Liver (tissue), 8 donors: ENCODE measurements at regions not wholly inside any gene's neighbourhood (a gene's known extent, or its start where the extent isn't known, plus 50 kb on each side); places are given as distances from the start of the nearest gene placed in this dataset.

ENCODE experiments used
- DNase-seq: peaks from one replicate; pipeline ENCODE4 v3.0.0-alpha.2; 2017; ENCODE audit warnings: low spot score
- H3K27ac ChIP-seq, 2 donors: one replicate each; pipeline ENCODE4 v1.7.0; 2013; ENCODE audit warnings: inconsistent platforms in 2 of 2, low read length in 2 of 2, control low read depth in 1 of 2, low read depth in 1 of 2, mild to moderate bottlenecking in 1 of 2
- H3K27me3 ChIP-seq, 4 donors: one replicate each; pipeline versions ENCODE4 v1.6.1 to v1.7.0; 2013; ENCODE audit warnings: low read length in 3 of 4, inconsistent platforms in 1 of 4, mild to moderate bottlenecking in 1 of 4, moderate library complexity in 1 of 4; ENCODE audit not compliant: control insufficient read depth in 4 of 4, insufficient read depth in 4 of 4
- H3K36me3 ChIP-seq, 4 donors: one replicate each; pipeline versions ENCODE4 v1.6.1 to v1.7.0; 2013; ENCODE audit warnings: low read length in 3 of 4, mild to moderate bottlenecking in 3 of 4, low read depth in 1 of 4, moderate library complexity in 1 of 4; ENCODE audit not compliant: control insufficient read depth in 4 of 4, insufficient read depth in 3 of 4
- H3K4me1 ChIP-seq, 4 donors: one replicate each; pipeline versions ENCODE4 v1.6.1 to v1.7.0; 2013; ENCODE audit warnings: low read length in 3 of 4, mild to moderate bottlenecking in 3 of 4, moderate library complexity in 1 of 4; ENCODE audit not compliant: control insufficient read depth in 4 of 4, insufficient read depth in 4 of 4
- H3K4me3 ChIP-seq, 3 donors: one replicate each; pipeline versions ENCODE4 v1.6.1 to v1.7.0; 2013; ENCODE audit warnings: low read length in 3 of 3, control low read depth in 1 of 3, low read depth in 1 of 3, mild to moderate bottlenecking in 1 of 3
- H3K9ac ChIP-seq, 2 donors: one replicate each; pipeline ENCODE4 v1.7.0; 2013; ENCODE audit warnings: low read length in 2 of 2, mild to moderate bottlenecking in 2 of 2, moderate library complexity in 2 of 2, control low read depth in 1 of 2, low read depth in 1 of 2
- H3K9me3 ChIP-seq, 4 donors: one replicate each; pipeline versions ENCODE4 v1.6.1 to v1.7.0; 2013; ENCODE audit warnings: low read length in 3 of 4; ENCODE audit not compliant: control insufficient read depth in 4 of 4
- ATF3 ChIP-seq: IDR thresholded peaks from 2 replicates; pipeline ENCODE4 v1.6.1; 2016; ENCODE audit warnings: antibody characterized with exemption
- CTCF ChIP-seq: fragments of 150-350 bp; IDR thresholded peaks from 2 replicates; pipeline ENCODE4 v1.5.1; 2017; ENCODE audit warnings: improper control_type of control experiment, low read depth, low read length; ENCODE audit not compliant: missing input control
- EGR1 ChIP-seq, 2 donors: IDR thresholded peaks; 2 replicates each; pipeline ENCODE4 v1.6.1; 2016 to 2018; ENCODE audit warnings: antibody characterized with exemption in 2 of 2, low read depth in 2 of 2
- FOXA1 ChIP-seq: IDR thresholded peaks from 2 replicates; pipeline ENCODE4 v1.6.1; 2016; ENCODE audit warnings: antibody characterized with exemption
- FOXA2 ChIP-seq: IDR thresholded peaks from 2 replicates; pipeline ENCODE4 v1.6.1; 2016; ENCODE audit warnings: antibody characterized with exemption
- GABPA ChIP-seq, 2 donors: IDR thresholded peaks in 1 of 2; conservative IDR thresholded peaks in 1 of 2; 2 replicates each; pipeline ENCODE4 v1.6.1; 2016; ENCODE audit warnings: antibody characterized with exemption in 2 of 2, mild to moderate bottlenecking in 1 of 2, moderate library complexity in 1 of 2
- HNF4A ChIP-seq, 2 donors: conservative IDR thresholded peaks; 2 replicates each; pipeline ENCODE4 v1.6.1; 2016; ENCODE audit warnings: antibody characterized with exemption in 2 of 2, mild to moderate bottlenecking in 2 of 2
- HNF4G ChIP-seq: IDR thresholded peaks from 2 replicates; pipeline ENCODE4 v1.6.1; 2016; ENCODE audit warnings: antibody characterized with exemption
- JUND ChIP-seq, 2 donors: IDR thresholded peaks; 2 replicates each; pipeline ENCODE4 v1.6.1; 2016; ENCODE audit warnings: antibody characterized with exemption in 2 of 2
- MAX ChIP-seq: IDR thresholded peaks from 2 replicates; pipeline ENCODE4 v1.6.1; 2016; ENCODE audit warnings: antibody characterized with exemption
- NR2F2 ChIP-seq: IDR thresholded peaks from 2 replicates; pipeline ENCODE4 v1.6.1; 2016; ENCODE audit warnings: antibody characterized with exemption
- RAD21 ChIP-seq, 2 donors: IDR thresholded peaks; 2 replicates each; pipeline ENCODE4 v1.6.1; 2016; ENCODE audit warnings: antibody characterized with exemption in 2 of 2, mild to moderate bottlenecking in 2 of 2
- REST ChIP-seq: IDR thresholded peaks from 2 replicates; pipeline ENCODE4 v1.6.1; 2016; ENCODE audit warnings: antibody characterized with exemption, mild to moderate bottlenecking
- RXRA ChIP-seq, 2 donors: IDR thresholded peaks; 2 replicates each; pipeline ENCODE4 v1.6.1; 2017 to 2018; ENCODE audit warnings: antibody characterized with exemption in 2 of 2, mild to moderate bottlenecking in 1 of 2
- SP1 ChIP-seq: IDR thresholded peaks from 2 replicates; pipeline ENCODE4 v1.6.1; 2018; ENCODE audit warnings: antibody characterized with exemption, mild to moderate bottlenecking
- TAF1 ChIP-seq: conservative IDR thresholded peaks from 2 replicates; pipeline ENCODE4 v1.6.1; 2016; ENCODE audit warnings: antibody characterized with exemption, mild to moderate bottlenecking
- YY1 ChIP-seq: IDR thresholded peaks from 2 replicates; pipeline ENCODE4 v1.6.1; 2016; ENCODE audit warnings: antibody characterized with exemption, mild to moderate bottlenecking
- ZBTB33 ChIP-seq: IDR thresholded peaks from 2 replicates; pipeline ENCODE4 v1.6.1; 2016; ENCODE audit warnings: antibody characterized with exemption
- WGBS: extraction: QIAGEN DNeasy Blood & Tissue Kit; methylation state at CpG from one replicate; pipeline ENCODE4 v1.1.7; 2013; 5-methylcytosine and 5-hydroxymethylcytosine counted together
- donor health status: healthy.
- donor health status: healthy.
- donor health status: healthy.
- donor health status: healthy.
- donor health status: healthy.

- Histone ChIP-seq H3K4me1 (no peaks in the 10 kb centered on the region), H3K27me3 (no peaks in the 10 kb centered on the region), H3K27ac (no peak overlapping the region), H3K36me3 (no peaks in the 10 kb centered on the region), H3K9ac (no peak overlapping the region), H3K4me3 (no peak overlapping the region), H3K9me3 (no peaks in the 10 kb centered on the region)
- WGBS: 93% methylated on average over 1 of the region's 1 CpG
- DNase-seq: no peak
- no peak for TF ChIP-seq HNF4A (conservative IDR thresholded peaks at IDR 0.05)
- TF ChIP-seq GABPA (IDR thresholded peaks at IDR 0.05 in 1 of 2, conservative IDR thresholded peaks at IDR 0.05 in 1 of 2): no peak
- TF ChIP-seq SP1: no peak
These were observed 421.0 kb downstream of the RND3 start for GRCh38 chr2:150066490-150066889.

- H3K9me3 ChIP-seq: no peaks in the 10 kb centered on the region
- no peak for TF ChIP-seq TAF1
- no peak for TF ChIP-seq GABPA (IDR thresholded peaks at IDR 0.05 in 1 of 2, conservative IDR thresholded peaks at IDR 0.05 in 1 of 2)
- TF ChIP-seq NR2F2: no peak
- TF ChIP-seq HNF4G: no peak
- TF ChIP-seq YY1: no peak
- no peak for TF ChIP-seq RAD21 (IDR thresholded peaks at IDR 0.05)
- no peak for TF ChIP-seq MAX
- no peak for TF ChIP-seq ZBTB33
- no peak for TF ChIP-seq EGR1 (IDR thresholded peaks at IDR 0.05; ENCODE audit: low read depth in 2 of 2)
- TF ChIP-seq RXRA (IDR thresholded peaks at IDR 0.05): no peak
- TF ChIP-seq HNF4A (conservative IDR thresholded peaks at IDR 0.05): no peak
- no peak for TF ChIP-seq ATF3
- no peak for TF ChIP-seq CTCF
- TF ChIP-seq FOXA2: no peak
- no peak for TF ChIP-seq FOXA1
- TF ChIP-seq SP1: no peak
- no peak for TF ChIP-seq REST
- no peak for TF ChIP-seq JUND (IDR thresholded peaks at IDR 0.05)
- H3K9ac ChIP-seq: no peak overlapping the region
- no peaks in the 10 kb centered on the region for H3K4me1 ChIP-seq
- no peak overlapping the region for H3K4me3 ChIP-seq
- DNase-seq: no peak
- H3K27ac ChIP-seq: no peak overlapping the region
- WGBS: 94% methylated on average over 6 of the region's 6 CpGs
- no peaks in the 10 kb centered on the region for H3K27me3 ChIP-seq
- no peaks in the 10 kb centered on the region for H3K36me3 ChIP-seq
These were observed 423.4 kb downstream of the RND3 start for GRCh38 chr2:150063931-150064548.
